Neural crest cell (in vitro differentiated cells): ENCODE measurements at regions not wholly inside any gene's neighbourhood (a gene's known extent, or its start where the extent isn't known, plus 50 kb on each side); places are given as distances from the start of the nearest gene placed in this dataset.

Source experiments
- DNase-seq: peaks from one replicate; pipeline ENCODE4 v3.0.0; 2021; ENCODE audit warnings: low read depth, mixed read lengths, low spot score
- H3K27ac Mint-ChIP-seq: one replicate; pipeline ENCODE4 v1.8.0; 2021; ENCODE audit warnings: mild to moderate bottlenecking, mixed read lengths; ENCODE audit not compliant: unreplicated experiment
- H3K27me3 Mint-ChIP-seq: 2 replicates; pipeline ENCODE4 v1.8.0; 2021; ENCODE audit warnings: low read depth, mild to moderate bottlenecking, mixed read lengths
- H3K36me3 Mint-ChIP-seq: 2 replicates; pipeline ENCODE4 v1.8.0; 2021; ENCODE audit warnings: low read depth, mild to moderate bottlenecking, mixed read lengths
- H3K4me1 Mint-ChIP-seq: 2 replicates; pipeline ENCODE4 v1.8.0; 2021; ENCODE audit warnings: mixed read lengths
- H3K4me3 Mint-ChIP-seq: one replicate; pipeline ENCODE4 v1.8.0; 2021; ENCODE audit warnings: mild to moderate bottlenecking, mixed read lengths
- H3K9me3 Mint-ChIP-seq: 2 replicates; pipeline ENCODE4 v1.8.0; 2021; ENCODE audit warnings: mixed read lengths
- CTCF ChIP-seq: fragments of 200-600 bp; sonication (generic); conservative IDR thresholded peaks from 2 replicates; pipeline ENCODE4 v1.5.0; 2021; ENCODE audit warnings: antibody characterized with exemption, mild to moderate bottlenecking

GRCh38 chr18:26696308-26696707, 148.0 kb upstream of the KCTD1 start:
- peaks cover 7% of the 10 kb centered on the region for H3K9me3 Mint-ChIP-seq
- H3K27me3 Mint-ChIP-seq = no peaks in the 10 kb centered on the region
- H3K36me3 Mint-ChIP-seq = peaks cover 2% of the 10 kb centered on the region
- TF ChIP-seq CTCF = no peak
- H3K4me1 Mint-ChIP-seq = peaks cover 12% of the 10 kb centered on the region
- H3K27ac Mint-ChIP-seq = peak overlapping the region; percentile 4
- no peak for DNase-seq
- H3K4me3 Mint-ChIP-seq = no peak overlapping the region

DNA sequence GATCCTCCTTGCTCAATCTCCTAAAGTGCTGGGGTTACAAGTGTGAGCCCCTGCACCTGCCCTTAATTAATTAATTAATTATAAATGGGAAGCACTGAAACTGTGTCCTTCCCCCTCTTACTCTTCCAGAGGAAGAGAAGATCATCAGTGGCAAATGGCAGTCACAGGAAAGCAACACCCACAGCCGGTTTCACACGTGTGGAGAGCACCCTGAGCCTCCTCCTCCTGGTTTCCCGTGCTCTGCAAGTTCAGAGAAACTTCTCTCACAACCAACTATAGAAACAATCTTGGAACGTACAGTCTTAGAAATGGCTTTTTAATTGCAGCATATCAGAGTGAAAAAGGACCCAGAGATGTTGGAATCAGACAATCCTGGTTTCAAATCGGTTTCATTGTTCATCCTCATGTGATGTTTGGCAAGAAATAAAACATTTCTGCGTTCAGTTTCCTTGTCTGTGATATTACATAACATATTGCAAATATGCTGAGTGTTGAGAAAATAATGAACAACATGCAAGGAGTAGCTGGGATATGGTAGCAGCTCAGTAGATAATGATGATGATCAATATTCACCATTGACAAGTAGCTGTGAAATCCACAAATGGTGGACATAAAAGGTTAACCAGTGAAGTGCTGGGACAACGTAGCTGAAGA, 141.0 kb upstream of the KCTD1 start:
- no peak for DNase-seq
- H3K27ac Mint-ChIP-seq = no peak overlapping the region
- no peak for TF ChIP-seq CTCF
- peaks cover 46% of the 10 kb centered on the region for H3K4me1 Mint-ChIP-seq
- H3K4me3 Mint-ChIP-seq = no peak overlapping the region
- H3K9me3 Mint-ChIP-seq = peaks cover 7% of the 10 kb centered on the region
- H3K36me3 Mint-ChIP-seq = peaks cover 2% of the 10 kb centered on the region
- H3K27me3 Mint-ChIP-seq = no peaks in the 10 kb centered on the region

GRCh38 chr18:26686532-26686931, 138.2 kb upstream of the KCTD1 start:
- Mint-ChIP-seq H3K36me3 (peaks cover under 1% of the 10 kb centered on the region), H3K4me1 (peaks cover 63% of the 10 kb centered on the region), H3K27ac (peak overlapping the region; percentile 52), H3K4me3 (peak overlapping the region; percentile 44), H3K27me3 (no peaks in the 10 kb centered on the region), H3K9me3 (no peaks in the 10 kb centered on the region)
- DNase-seq = no peak
- no peak for TF ChIP-seq CTCF

- H3K9me3 Mint-ChIP-seq = no peaks in the 10 kb centered on the region
- peak overlapping the region; percentile 44 for H3K4me3 Mint-ChIP-seq
- H3K4me1 Mint-ChIP-seq = peaks cover 63% of the 10 kb centered on the region
- peak; percentile 43 for DNase-seq
- TF ChIP-seq CTCF = no peak
- no peaks in the 10 kb centered on the region for H3K27me3 Mint-ChIP-seq
- H3K36me3 Mint-ChIP-seq = no peaks in the 10 kb centered on the region
- peak overlapping the region; percentile 36 for H3K27ac Mint-ChIP-seq
These were observed 137.2 kb upstream of the KCTD1 start for GRCh38 chr18:26685438-26686157.

DNA sequence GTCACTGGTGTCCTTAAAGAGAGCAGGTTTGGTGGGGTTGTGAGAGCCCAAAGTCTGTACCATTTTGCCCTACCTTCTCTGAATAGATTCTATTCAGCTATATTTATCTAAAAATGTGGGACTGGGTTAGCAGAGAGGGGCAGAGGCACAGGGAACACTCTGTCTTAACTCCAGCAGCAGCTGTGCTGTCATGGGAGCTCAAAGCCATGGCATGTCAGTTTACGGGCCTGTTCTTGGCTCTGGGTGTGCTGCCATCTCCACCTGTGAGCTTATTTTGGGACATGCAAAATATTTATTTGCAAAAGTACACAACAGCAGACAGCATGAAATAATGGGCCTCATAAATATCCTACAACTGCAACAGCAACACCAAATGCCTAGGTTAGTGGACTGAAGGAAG, 129.6 kb upstream of the KCTD1 start:
- TF ChIP-seq CTCF = no peak
- no peak overlapping the region for H3K27ac Mint-ChIP-seq
- no peak for DNase-seq
- peaks cover 10% of the 10 kb centered on the region for H3K4me1 Mint-ChIP-seq
- peaks cover 12% of the 10 kb centered on the region for H3K9me3 Mint-ChIP-seq
- no peaks in the 10 kb centered on the region for H3K27me3 Mint-ChIP-seq
- no peak overlapping the region for H3K4me3 Mint-ChIP-seq
- H3K36me3 Mint-ChIP-seq = peaks cover 4% of the 10 kb centered on the region
